ENCODE measurements at regions not wholly inside any gene's neighbourhood (a gene's known extent, or its start where the extent isn't known, plus 50 kb on each side); places are given as distances from the start of the nearest gene placed in this dataset.

DNA sequence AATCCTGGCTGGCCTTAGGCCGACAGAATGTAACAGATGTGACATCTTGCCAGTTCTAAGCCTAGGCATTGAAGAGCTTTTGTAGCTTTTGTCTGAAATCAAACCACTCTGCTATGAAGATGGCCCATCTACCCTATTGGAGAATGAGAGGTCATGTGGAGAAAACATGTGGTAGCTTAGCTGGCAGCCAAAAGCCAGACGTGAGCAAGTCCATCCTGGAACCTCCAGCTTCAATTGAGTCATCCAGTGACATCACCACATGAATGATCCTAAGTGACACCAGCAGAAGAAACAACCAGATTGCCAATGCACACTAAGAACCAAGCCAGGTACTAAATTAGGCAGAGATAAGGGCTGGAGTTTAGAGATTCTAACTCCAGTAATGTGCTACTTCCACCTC lies 154.8 kb upstream of the ZFP42 start:
- no peaks in the 10 kb centered on the region for H3K79me2 ChIP-seq (ENCODE audit: control insufficient read depth in 1 of 2, insufficient read depth in 2 of 2, low read length in 2 of 2)
- no peak overlapping the region for H2BK20ac ChIP-seq (ENCODE audit: low read length)
- no peak overlapping the region for H4K91ac ChIP-seq (replicated peaks; ENCODE audit: insufficient read length, low read length)
- WGBS, 2 experiments (ENCODE audit: extremely low coverage in 1 of 2, insufficient coverage in 1 of 2, insufficient read length in 1 of 2, insufficient replicate concordance in 2 of 2, low coverage in 1 of 2, low lambda C conversion rate in 2 of 2, missing lambda C conversion rate in 1 of 2), result 91% methylated on average over 2 of the region's 2 CpGs; no CpG with 5 or more reads in 1 of the 2 experiments
- FAIRE-seq, result no peak
- H4K5ac ChIP-seq (ENCODE audit: insufficient read length, low read depth, low read length), result no peak overlapping the region
- no peaks in the 10 kb centered on the region for H3K23me2 ChIP-seq (ENCODE audit: low read depth, low read length)
- no peaks in the 10 kb centered on the region for H4K20me1 ChIP-seq (replicated peaks in 1 of 2; ENCODE audit: control insufficient read depth in 1 of 2, insufficient read depth in 2 of 2, low read length in 2 of 2)
- H3K4me1 ChIP-seq (replicated peaks in 1 of 4; ENCODE audit: control insufficient read depth in 3 of 4, insufficient read depth in 4 of 4, low read length in 3 of 4), result no peaks in the 10 kb centered on the region
- H2AK5ac ChIP-seq (ENCODE audit: low read depth, low read length), result no peak overlapping the region
- CTCF ChIA-PET (ENCODE audit: partially characterized antibody), result no interaction called here
- no peak overlapping the region for H2BK12ac ChIP-seq (ENCODE audit: low read depth, low read length)
- no peak overlapping the region for H3K56ac ChIP-seq (replicated peaks; ENCODE audit: insufficient read length, low read depth, low read length)
- H3K18ac ChIP-seq (ENCODE audit: extremely low read depth, low read length), result no peak overlapping the region
- no peak overlapping the region for H4K8ac ChIP-seq (ENCODE audit: extremely low read depth, insufficient read depth, low read length)
- H2BK15ac ChIP-seq (ENCODE audit: low read length), result no peak overlapping the region
- no peak overlapping the region for H3K23ac ChIP-seq (ENCODE audit: insufficient read length)
- TF ChIP-seq PHF8 (conservative IDR thresholded peaks at IDR 0.05; ENCODE audit: low read depth, low read length), result no peak
- TF ChIP-seq, protein P1, sequence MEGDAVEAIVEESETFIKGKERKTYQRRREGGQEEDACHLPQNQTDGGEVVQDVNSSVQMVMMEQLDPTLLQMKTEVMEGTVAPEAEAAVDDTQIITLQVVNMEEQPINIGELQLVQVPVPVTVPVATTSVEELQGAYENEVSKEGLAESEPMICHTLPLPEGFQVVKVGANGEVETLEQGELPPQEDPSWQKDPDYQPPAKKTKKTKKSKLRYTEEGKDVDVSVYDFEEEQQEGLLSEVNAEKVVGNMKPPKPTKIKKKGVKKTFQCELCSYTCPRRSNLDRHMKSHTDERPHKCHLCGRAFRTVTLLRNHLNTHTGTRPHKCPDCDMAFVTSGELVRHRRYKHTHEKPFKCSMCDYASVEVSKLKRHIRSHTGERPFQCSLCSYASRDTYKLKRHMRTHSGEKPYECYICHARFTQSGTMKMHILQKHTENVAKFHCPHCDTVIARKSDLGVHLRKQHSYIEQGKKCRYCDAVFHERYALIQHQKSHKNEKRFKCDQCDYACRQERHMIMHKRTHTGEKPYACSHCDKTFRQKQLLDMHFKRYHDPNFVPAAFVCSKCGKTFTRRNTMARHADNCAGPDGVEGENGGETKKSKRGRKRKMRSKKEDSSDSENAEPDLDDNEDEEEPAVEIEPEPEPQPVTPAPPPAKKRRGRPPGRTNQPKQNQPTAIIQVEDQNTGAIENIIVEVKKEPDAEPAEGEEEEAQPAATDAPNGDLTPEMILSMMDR (IDR thresholded peaks at IDR 0.05; ENCODE audit: control extremely low read depth in 1 of 3, insufficient read depth in 1 of 3, low read depth in 1 of 3, low read length in 3 of 3), result no peak
- TF ChIP-seq CHD2 (IDR thresholded peaks at IDR 0.05; ENCODE audit: low read length), result no peak
- no peak for TF ChIP-seq EGR1 (IDR thresholded peaks at IDR 0.05; ENCODE audit: borderline replicate concordance, low read depth, low read length)
- TF ChIP-seq TAF1 (IDR thresholded peaks at IDR 0.05; ENCODE audit: low read depth, low read length), result no peak
- no peak for TF ChIP-seq BACH1 (IDR thresholded peaks at IDR 0.05; ENCODE audit: low read length)
- no peak for DNase-seq (ENCODE audit: low read depth in 1 of 2, low spot score in 2 of 2)
- no peak overlapping the region for H2BK5ac ChIP-seq (ENCODE audit: low read depth, low read length)
- no peak overlapping the region for H3K4me3 ChIP-seq (ENCODE audit: extremely low read depth in 1 of 4, insufficient read depth in 2 of 4, low read depth in 3 of 4, low read length in 4 of 4)
- no peak overlapping the region for H3K4me2 ChIP-seq (ENCODE audit: insufficient read depth in 1 of 2, low read depth in 2 of 2, low read length in 2 of 2)
- H3K27ac ChIP-seq (ENCODE audit: low read depth, low read length), result no peak overlapping the region
- POLR2A ChIA-PET (ENCODE audit: partially characterized antibody), result no interaction called here
- no peak overlapping the region for H2AFZ ChIP-seq (ENCODE audit: low read length)
- H3K9ac ChIP-seq (replicated peaks in 1 of 4; ENCODE audit: extremely low read depth in 1 of 4, low read depth in 3 of 4, low read length in 3 of 4), result no peak overlapping the region
- no peaks in the 10 kb centered on the region for H3K36me3 ChIP-seq (ENCODE audit: control insufficient read depth in 2 of 4, insufficient read depth in 4 of 4, low read length in 3 of 4)
- no peaks in the 10 kb centered on the region for H3K79me1 ChIP-seq (ENCODE audit: low read depth, low read length)
- H3K27me3 ChIP-seq (replicated peaks in 1 of 4; ENCODE audit: control insufficient read depth in 3 of 4, extremely low read depth in 1 of 4, insufficient read depth in 3 of 4, low read length in 3 of 4), result no peaks in the 10 kb centered on the region
- no peak overlapping the region for H3K4ac ChIP-seq (replicated peaks; ENCODE audit: insufficient read length, low read depth, low read length)
- no peak overlapping the region for H2BK120ac ChIP-seq (replicated peaks; ENCODE audit: low read depth, low read length)
- no peaks in the 10 kb centered on the region for H3K9me3 ChIP-seq (ENCODE audit: insufficient read depth in 2 of 2, low read depth in 1 of 2, low read length in 1 of 2)
- no peak overlapping the region for H3K14ac ChIP-seq (ENCODE audit: insufficient read length)

All from H1 (cell line).